Fibroblast of peridontal ligament (primary cell): ENCODE measurements at regions not wholly inside any gene's neighbourhood (a gene's known extent, or its start where the extent isn't known, plus 50 kb on each side); places are given as distances from the start of the nearest gene placed in this dataset.
"Not testable (repeated sequence)": the region's sequence is repeated elsewhere in the genome, so short reads cannot be mapped to it uniquely, and the experiment has no call there.

Experiments used
- DNase-seq: peaks from one replicate; pipeline ENCODE4 v3.0.0-alpha.2; 2010; ENCODE audit errors: extremely low read depth

DNA sequence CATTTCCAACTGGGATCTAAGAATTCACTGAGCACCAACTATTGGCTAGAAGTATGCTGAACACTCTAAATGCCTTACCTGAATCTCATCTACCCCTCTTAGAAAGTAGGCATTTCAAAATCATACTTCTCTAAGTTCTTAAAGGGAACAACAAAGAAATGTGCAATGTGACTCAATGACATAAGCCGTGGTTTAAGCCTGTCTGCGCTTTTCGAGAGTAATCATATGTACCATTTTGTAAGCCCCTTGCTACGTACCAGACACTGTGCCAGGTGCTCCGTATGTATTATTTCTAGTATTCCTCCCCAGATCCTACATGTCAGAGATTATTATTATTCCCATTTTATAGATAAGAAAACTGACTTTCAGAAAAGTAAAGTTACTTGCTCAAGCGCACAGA lies 454.2 kb downstream of the SETD4 start:
- DNase-seq, result no peak

DNA sequence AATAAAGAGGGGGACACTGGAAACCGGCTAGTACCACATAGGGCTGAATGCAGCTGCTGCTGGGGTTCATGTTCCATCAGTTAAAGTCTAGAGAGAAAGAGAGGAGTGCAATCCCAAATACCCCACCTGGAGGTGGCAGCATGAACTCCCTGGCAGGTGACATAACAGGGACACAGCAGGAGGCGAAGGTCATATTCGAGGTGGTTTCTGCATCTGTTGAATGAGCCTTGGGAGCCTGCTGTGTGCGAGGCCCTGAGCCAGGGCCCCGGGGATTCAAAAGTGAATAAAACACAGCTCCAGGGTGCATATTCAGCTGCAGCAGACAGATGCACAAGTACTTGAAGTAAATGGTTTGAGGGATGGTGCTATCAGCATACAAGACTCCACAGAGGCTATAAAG lies 456.8 kb downstream of the SETD4 start:
- no peak for DNase-seq

DNA sequence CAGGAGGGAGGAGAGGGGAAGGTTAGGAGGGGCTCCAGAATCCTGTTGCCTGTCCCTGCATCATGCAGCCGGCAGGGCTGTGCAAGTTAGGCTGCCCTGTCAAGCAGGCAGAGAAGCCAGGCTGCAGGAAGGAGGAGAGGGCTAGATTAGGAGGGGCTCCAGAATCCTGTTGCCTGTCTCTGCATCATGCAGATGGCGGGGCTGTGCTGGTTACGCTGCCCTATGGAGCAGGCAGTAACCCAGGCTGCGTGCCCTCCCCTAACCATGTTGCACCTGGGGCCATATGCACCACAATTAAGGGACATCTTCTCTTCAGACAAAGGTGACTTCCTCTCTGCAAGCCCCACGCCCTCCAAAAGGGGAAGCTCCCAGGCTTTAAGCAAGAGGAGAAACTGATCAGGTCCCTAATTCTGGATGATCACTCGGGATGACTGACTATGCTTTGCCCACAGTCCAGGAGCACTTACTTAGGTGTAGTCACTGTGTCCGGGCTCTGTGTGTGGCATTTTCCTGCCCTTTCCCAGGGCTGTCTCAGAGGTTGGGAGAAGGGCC lies 457.4 kb downstream of the SETD4 start:
- DNase-seq, result no peak

DNA sequence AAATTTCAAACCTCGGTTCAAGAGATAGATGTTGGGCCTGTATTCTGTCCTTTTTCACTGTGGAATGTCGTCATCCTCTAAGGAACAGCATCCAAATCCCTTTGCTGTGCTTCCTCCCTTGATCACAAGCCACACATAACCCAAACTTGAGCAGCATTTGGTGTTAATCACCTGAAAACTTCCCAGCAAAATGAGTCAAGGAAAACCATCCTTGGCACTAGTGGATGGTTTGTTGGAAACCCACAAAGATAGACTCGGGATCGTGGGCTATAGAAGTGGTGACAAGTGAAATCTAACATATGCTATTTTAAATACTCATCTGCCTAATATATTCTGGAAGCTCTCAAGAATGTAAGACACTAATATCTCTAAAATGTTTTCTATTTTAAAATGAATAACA lies 459.1 kb downstream of the SETD4 start:
- no peak for DNase-seq

GRCh38 chr21:35599164-35599563 lies 461.2 kb downstream of the SETD4 start:
- no peak for DNase-seq

DNA sequence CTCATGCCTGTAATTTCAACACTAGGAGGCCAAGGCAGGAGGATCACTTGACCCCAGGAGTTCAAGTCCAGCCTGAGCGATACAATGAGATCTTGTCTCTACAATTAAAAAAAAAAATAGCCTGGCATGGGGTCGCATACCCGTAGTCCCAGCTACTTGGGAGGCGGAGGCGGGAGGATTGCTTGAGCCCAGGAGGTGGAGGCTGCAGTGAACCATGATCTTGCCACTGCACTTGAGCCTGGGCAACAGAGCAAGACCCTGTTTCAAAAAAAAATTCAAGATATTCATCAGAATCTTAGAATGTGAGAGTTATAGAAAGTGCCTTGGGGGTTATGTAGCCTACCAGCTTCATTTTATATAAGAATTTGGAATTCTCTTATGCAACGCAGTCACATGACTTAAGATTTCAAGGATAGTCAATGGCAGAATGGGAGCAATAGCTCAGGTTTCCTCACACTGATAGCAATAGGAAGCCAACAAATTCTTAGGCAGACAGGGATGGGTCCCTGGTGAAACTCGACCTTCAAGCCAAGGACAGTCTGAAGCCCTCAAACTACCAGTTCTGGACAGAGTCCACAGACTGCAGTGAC lies 462.5 kb downstream of the SETD4 start:
- no peak for DNase-seq

- no peak for DNase-seq
Observed at GRCh38 chr21:35594905-35595304, 465.4 kb downstream of the SETD4 start.

DNA sequence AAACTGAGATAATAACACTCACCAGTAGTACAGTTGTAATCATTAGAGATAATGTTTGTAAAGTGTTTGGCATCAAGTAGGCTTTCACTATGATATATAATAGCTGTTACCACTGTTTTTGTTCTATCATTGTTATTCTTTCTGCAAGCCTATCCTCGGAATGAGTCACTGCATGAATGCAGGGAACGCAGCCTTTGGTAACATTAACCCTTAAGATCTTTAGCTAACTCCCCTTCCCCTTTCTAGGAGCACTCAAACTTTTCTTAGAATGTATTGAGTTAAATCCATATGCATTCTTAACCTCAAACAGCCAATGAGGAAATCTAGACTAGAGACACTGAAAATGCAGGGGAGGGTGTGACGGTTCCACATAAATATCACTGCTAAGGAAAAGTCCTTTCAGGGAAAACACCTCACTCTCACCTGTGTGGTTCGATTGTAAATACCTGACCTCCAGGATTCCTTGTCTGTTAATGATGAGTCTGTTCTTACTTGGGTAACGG lies 467.3 kb downstream of the SETD4 start:
- DNase-seq, result peak; percentile 59

GRCh38 chr21:35590284-35590683 lies 470.0 kb downstream of the SETD4 start:
- DNase-seq, result not testable (repeated sequence)

DNA sequence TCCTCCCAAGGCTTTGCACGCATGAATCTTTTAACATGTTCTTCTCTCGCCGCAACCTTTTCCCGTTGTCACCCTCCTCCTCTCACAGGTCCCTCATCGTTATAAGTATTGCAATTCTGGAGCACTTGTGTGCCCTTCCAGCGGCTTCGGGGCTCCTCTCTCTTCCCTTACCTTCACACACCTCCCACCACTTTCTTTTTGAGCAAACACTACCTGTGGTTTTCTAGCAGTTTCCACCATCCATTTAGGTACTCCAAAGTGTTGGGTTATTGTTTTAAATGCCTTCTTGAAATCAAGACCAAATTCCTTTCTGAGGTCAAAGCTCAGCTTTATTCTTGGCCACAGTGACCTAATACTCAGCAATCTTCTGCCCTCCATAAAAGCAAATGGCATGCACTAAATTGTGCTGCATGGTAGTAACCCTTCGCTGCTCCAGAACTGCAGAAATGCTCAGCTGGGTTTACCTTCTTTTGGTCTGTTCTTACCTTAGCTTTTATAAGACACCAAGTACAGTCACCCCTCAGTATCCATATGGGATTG lies 472.4 kb downstream of the SETD4 start:
- no peak for DNase-seq

- DNase-seq, result no peak
Observed at GRCh38 chr21:35586305-35586704, 474.0 kb downstream of the SETD4 start.

DNA sequence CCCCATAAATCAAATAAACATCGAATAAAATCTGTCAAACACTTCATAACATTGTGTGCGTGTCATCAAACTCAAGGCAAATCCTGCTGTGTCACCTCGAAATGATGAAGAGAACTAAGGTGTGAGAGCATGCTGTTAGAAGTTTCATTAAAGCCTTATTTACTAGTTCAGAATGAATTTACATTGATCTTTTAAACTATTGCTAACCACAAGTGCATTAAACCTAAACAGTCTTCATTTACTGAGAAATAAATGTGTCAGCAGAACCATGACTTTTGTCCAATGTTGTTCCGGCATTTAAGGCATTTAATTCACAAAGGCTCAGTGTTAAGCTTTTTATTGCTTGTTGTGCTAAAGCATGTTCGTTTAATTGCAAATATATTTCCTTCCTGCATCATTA lies 474.4 kb downstream of the SETD4 start:
- DNase-seq, result no peak

GRCh38 chr21:35585155-35585554 lies 475.2 kb downstream of the SETD4 start:
- DNase-seq, result no peak

- no peak for DNase-seq
Observed at GRCh38 chr21:35583566-35584216, 476.6 kb downstream of the SETD4 start.

- no peak for DNase-seq
Observed at GRCh38 chr21:35582731-35583130, 477.6 kb downstream of the SETD4 start.

DNA sequence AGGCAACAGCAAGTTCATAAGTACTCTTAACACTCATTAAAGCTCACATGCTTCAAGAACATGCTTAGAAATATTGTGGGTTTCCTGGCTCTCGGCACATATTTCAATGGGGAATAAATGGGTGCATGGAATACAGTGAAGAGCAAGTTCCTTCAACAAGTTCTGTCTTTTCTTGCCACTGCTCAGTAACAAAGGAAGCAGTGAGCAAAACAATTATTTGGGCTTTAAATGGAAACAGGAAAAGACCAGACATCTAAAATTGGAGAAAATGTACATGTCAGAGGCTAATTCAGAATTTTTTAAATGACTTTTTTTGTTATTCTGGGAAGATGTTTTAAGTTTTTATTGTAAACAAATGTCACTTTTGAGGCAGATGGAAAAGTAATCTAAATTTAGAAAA lies 478.7 kb downstream of the SETD4 start:
- DNase-seq, result no peak

- no peak for DNase-seq
Observed at GRCh38 chr21:35579520-35580293, 480.6 kb downstream of the SETD4 start.

- peak; percentile 41 for DNase-seq
Observed at GRCh38 chr21:35578831-35579471, 481.4 kb downstream of the SETD4 start.

DNA sequence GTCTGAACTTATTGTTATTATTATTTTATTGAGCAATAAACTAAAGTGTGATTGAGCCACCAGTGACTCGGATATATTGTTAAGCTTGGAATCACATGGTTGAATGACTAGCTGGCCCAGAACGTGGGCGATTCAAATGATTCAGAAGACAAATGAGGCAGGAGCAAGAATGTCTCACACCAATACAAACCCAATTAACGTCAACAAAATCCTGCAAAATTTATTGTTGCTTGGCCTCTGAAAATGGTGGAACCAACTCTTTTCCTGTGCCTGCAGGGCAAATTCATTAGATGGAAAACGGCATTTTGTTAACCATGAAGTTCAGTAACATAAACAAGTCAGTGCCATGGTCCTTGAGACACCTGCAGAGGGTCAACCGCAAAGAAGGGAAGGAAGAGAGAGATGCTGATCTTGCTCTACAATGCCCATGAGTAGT lies 482.0 kb downstream of the SETD4 start:
- DNase-seq, result peak; percentile 82

GRCh38 chr21:35575280-35575915 lies 484.9 kb downstream of the SETD4 start:
- peak; percentile 91 for DNase-seq
